Esophagus muscularis mucosa (tissue), 4 donors: ENCODE measurements at regions not wholly inside any gene's neighbourhood (a gene's known extent, or its start where the extent isn't known, plus 50 kb on each side); places are given as distances from the start of the nearest gene placed in this dataset.

Experiments
- CTCF ChIP-seq, 3 experiments: fragments of 200-600 bp in 2 of 3; fragments of 450-650 bp in 1 of 3; sonication (generic) in 2 of 3; IDR thresholded peaks; one replicate each; pipeline ENCODE4 v1.5.1; 2017 to 2019; ENCODE audit warnings: antibody characterized with exemption in 3 of 3, mild to moderate bottlenecking in 2 of 3, moderate library complexity in 1 of 3
- EP300 ChIP-seq: sonication (generic); formaldehyde crosslinking; IDR thresholded peaks from one replicate; pipeline ENCODE4 v1.6.1; 2017; ENCODE audit warnings: antibody characterized with exemption
- POLR2A ChIP-seq: fragments of 450-650 bp; IDR thresholded peaks from one replicate; pipeline ENCODE4 v1.6.1; 2017; ENCODE audit warnings: antibody characterized with exemption, moderate library complexity, mild to moderate bottlenecking, low read depth
- POLR2AphosphoS5 ChIP-seq, 2 donors: sonication (generic); formaldehyde crosslinking; IDR thresholded peaks; one replicate each; pipeline ENCODE4 v1.6.1; 2017; ENCODE audit warnings: antibody characterized with exemption in 2 of 2

DNA sequence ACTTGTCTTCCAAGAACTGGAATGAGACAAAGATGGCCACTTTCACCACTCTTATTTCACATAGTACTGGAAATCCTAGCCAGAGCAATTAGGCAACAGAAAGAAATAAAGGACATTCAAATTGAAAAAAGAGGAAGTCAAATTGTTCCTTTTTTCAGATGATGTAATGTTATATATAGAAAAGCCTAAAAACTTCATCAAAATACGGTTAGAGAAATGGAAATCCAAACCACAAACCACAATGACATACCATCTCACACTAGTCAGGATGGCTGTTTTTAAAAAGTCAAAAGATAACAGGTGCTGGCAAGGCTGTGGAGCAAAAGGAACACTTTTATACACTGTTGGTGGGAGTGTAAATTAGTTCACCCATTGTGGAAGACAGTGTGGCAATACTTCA is 113.3 kb upstream of the SPRY2 start:
- TF ChIP-seq CTCF (IDR thresholded peaks at IDR 0.05) (no peak), POLR2AphosphoS5 (IDR thresholded peaks at IDR 0.05) (no peak), EP300 (no peak), POLR2A (no peak)
